WTC11 (cell line): ENCODE measurements at regions not wholly inside any gene's neighbourhood (a gene's known extent, or its start where the extent isn't known, plus 50 kb on each side); places are given as distances from the start of the nearest gene placed in this dataset.
A peak's percentile ranks its signal among the peaks of the same experiment; 100 is the strongest.
"Not testable (repeated sequence)": the region's sequence is repeated elsewhere in the genome, so short reads cannot be mapped to it uniquely, and the experiment has no call there.

Experiments used
- ATAC-seq: fragments of 200-7000 bp; cut with Tn5 transposase; 2 replicates; pipeline ENCODE4 v1.10.0; 2021; ENCODE audit warnings: mild to moderate bottlenecking, moderate library complexity
- CTCF ChIA-PET: fragments of 300-600 bp; sonication (Branson Sonifier 250); formaldehyde crosslinking; loops from one replicate; lab custom pipeline; 2021; ENCODE audit warnings: antibody characterized with exemption; lab: Charles Lee
- POLR2A ChIA-PET: fragments of 350-600 bp; sonication (Branson Sonifier 250); formaldehyde crosslinking; loops from one replicate; lab custom pipeline; 2021; ENCODE audit warnings: antibody characterized with exemption; lab: Charles Lee
- DNase-seq: peaks from one replicate; pipeline ENCODE4 v3.0.0; 2021; ENCODE audit warnings: low spot score
- H3K27ac Mint-ChIP-seq: 2 replicates; pipeline ENCODE4 v1.8.0; 2021; ENCODE audit warnings: mixed read lengths
- H3K27me3 Mint-ChIP-seq: 2 replicates; pipeline ENCODE4 v1.8.0; 2021; ENCODE audit warnings: low read depth, mild to moderate bottlenecking, moderate library complexity, mixed read lengths
- H3K36me3 Mint-ChIP-seq: 2 replicates; pipeline ENCODE4 v1.8.0; 2021; ENCODE audit warnings: mixed read lengths
- H3K4me1 Mint-ChIP-seq: 2 replicates; pipeline ENCODE4 v1.8.0; 2022; ENCODE audit warnings: mixed read lengths
- H3K4me3 Mint-ChIP-seq: 2 replicates; pipeline ENCODE4 v1.8.0; 2021; ENCODE audit warnings: mild to moderate bottlenecking, moderate library complexity, mixed read lengths
- H3K9me3 Mint-ChIP-seq: 2 replicates; pipeline ENCODE4 v1.8.0; 2021; ENCODE audit warnings: mixed read lengths
- ATF6 ChIP-seq: sonication (generic); formaldehyde crosslinking; IDR thresholded peaks from 2 replicates; pipeline ENCODE4 v1.8.1; 2023; ENCODE audit warnings: mild to moderate bottlenecking, missing genetic modification reagents
- CDX4 ChIP-seq: fragments of 250-450 bp; sonication (Bioruptor Pico); IDR thresholded peaks from 2 replicates; pipeline ENCODE4 v1.9.0; 2021; ENCODE audit warnings: moderate library complexity, mild to moderate bottlenecking, inconsistent platforms, borderline replicate concordance
- CREM ChIP-seq: sonication (generic); formaldehyde crosslinking; IDR thresholded peaks from 2 replicates; pipeline ENCODE4 v1.8.1; 2022; ENCODE audit warnings: mild to moderate bottlenecking, missing genetic modification reagents, moderate library complexity
- E2F1 ChIP-seq: sonication (generic); formaldehyde crosslinking; IDR thresholded peaks from 2 replicates; pipeline ENCODE4 v1.8.0; 2022; ENCODE audit warnings: mild to moderate bottlenecking, missing genetic modification reagents
- ESRRA ChIP-seq: sonication (generic); formaldehyde crosslinking; IDR thresholded peaks from 2 replicates; pipeline ENCODE4 v1.8.1; 2022; ENCODE audit warnings: mild to moderate bottlenecking, missing genetic modification reagents, borderline replicate concordance
- FOXK1 ChIP-seq: sonication (generic); formaldehyde crosslinking; IDR thresholded peaks from 2 replicates; pipeline ENCODE4 v1.8.0; 2022; ENCODE audit warnings: mild to moderate bottlenecking, moderate library complexity, missing genetic modification reagents
- FOXP4 ChIP-seq: sonication (generic); formaldehyde crosslinking; IDR thresholded peaks from 2 replicates; pipeline ENCODE4 v1.8.0; 2022; ENCODE audit warnings: mild to moderate bottlenecking, missing genetic modification reagents
- IRF1 ChIP-seq: sonication (generic); formaldehyde crosslinking; IDR thresholded peaks from 2 replicates; pipeline ENCODE4 v1.8.0; 2023; ENCODE audit warnings: missing genetic modification reagents
- JAZF1 ChIP-seq: fragments of 250-450 bp; sonication (Bioruptor Pico); IDR thresholded peaks from 2 replicates; pipeline ENCODE4 v1.9.0; 2021; ENCODE audit warnings: moderate library complexity, mild to moderate bottlenecking, inconsistent platforms
- NFATC4 ChIP-seq: fragments of 250-450 bp; sonication (Bioruptor Pico); IDR thresholded peaks from 2 replicates; pipeline ENCODE4 v1.9.0; 2021; ENCODE audit warnings: mild to moderate bottlenecking
- NR2C2 ChIP-seq: sonication (generic); formaldehyde crosslinking; IDR thresholded peaks from 2 replicates; pipeline ENCODE4 v1.8.0; 2022; ENCODE audit warnings: mild to moderate bottlenecking, missing genetic modification reagents
- RELA ChIP-seq: sonication (generic); formaldehyde crosslinking; IDR thresholded peaks from 2 replicates; pipeline ENCODE4 v1.8.1; 2022; ENCODE audit warnings: missing genetic modification reagents, mild to moderate bottlenecking, borderline replicate concordance
- RORB ChIP-seq: fragments of 250-450 bp; sonication (Bioruptor Pico); IDR thresholded peaks from 2 replicates; pipeline ENCODE4 v1.9.0; 2021; ENCODE audit warnings: mild to moderate bottlenecking
- SMAD4 ChIP-seq: sonication (generic); formaldehyde crosslinking; IDR thresholded peaks from 2 replicates; pipeline ENCODE4 v1.8.0; 2022; ENCODE audit warnings: mild to moderate bottlenecking, missing genetic modification reagents
- TEAD1 ChIP-seq: sonication (generic); formaldehyde crosslinking; IDR thresholded peaks from 2 replicates; pipeline ENCODE4 v1.8.0; 2022; ENCODE audit warnings: mild to moderate bottlenecking, missing genetic modification reagents
- USF2 ChIP-seq: sonication (generic); formaldehyde crosslinking; IDR thresholded peaks from 2 replicates; pipeline ENCODE4 v1.8.1; 2023; ENCODE audit warnings: mild to moderate bottlenecking, missing genetic modification reagents, moderate library complexity
- ZNF219 ChIP-seq: sonication (generic); formaldehyde crosslinking; IDR thresholded peaks from 2 replicates; pipeline ENCODE4 v1.8.0; 2023; ENCODE audit warnings: missing genetic modification reagents, mild to moderate bottlenecking, borderline replicate concordance
- ZNF317 ChIP-seq: sonication (generic); formaldehyde crosslinking; IDR thresholded peaks from 2 replicates; pipeline ENCODE4 v1.8.1; 2023; ENCODE audit warnings: low read depth, mild to moderate bottlenecking, moderate library complexity, missing genetic modification reagents, borderline replicate concordance
- ZNF416 ChIP-seq: fragments of 250-450 bp; sonication (Bioruptor Pico); IDR thresholded peaks from 2 replicates; pipeline ENCODE4 v1.9.0; 2021; ENCODE audit warnings: mild to moderate bottlenecking, inconsistent platforms
- ZNF512 ChIP-seq: sonication (generic); formaldehyde crosslinking; IDR thresholded peaks from 2 replicates; pipeline ENCODE4 v1.8.1; 2022; ENCODE audit warnings: missing genetic modification reagents, borderline replicate concordance

- no peak for TF ChIP-seq ZNF416 (CRISPR knock-in tag)
- no peak for TF ChIP-seq JAZF1
- no peak for TF ChIP-seq ZNF512 (CRISPR knock-in tag)
Measured at GRCh38 chr6:85911067-85911466, 268.4 kb upstream of the SYNCRIP start (continued).

GRCh38 chr6:85908120-85908519, 265.4 kb upstream of the SYNCRIP start:
- CTCF ChIA-PET, result not testable (repeated sequence)

GRCh38 chr6:85892346-85892745, 249.7 kb upstream of the SYNCRIP start:
- ATAC-seq (peak; percentile 68), DNase-seq (peak; percentile 47)
- peaks cover 17% of the 10 kb centered on the region for H3K4me1 Mint-ChIP-seq
- no peak overlapping the region for H3K4me3 Mint-ChIP-seq
- H3K27me3 Mint-ChIP-seq, result no peaks in the 10 kb centered on the region; the same call in none of the 2 replicates
- no peak overlapping the region for H3K27ac Mint-ChIP-seq
- CTCF ChIA-PET, result no interaction called here
- POLR2A ChIA-PET, result no interaction called here
- peaks cover 16% of the 10 kb centered on the region for H3K36me3 Mint-ChIP-seq
- H3K9me3 Mint-ChIP-seq, result peaks cover 55% of the 10 kb centered on the region
- TF ChIP-seq IRF1 (CRISPR knock-in tag), result no peak
- TF ChIP-seq NFATC4 (CRISPR knock-in tag), result no peak
- TF ChIP-seq ZNF219, result no peak
- no peak for TF ChIP-seq USF2 (CRISPR knock-in tag)
- TF ChIP-seq RORB (CRISPR knock-in tag), result no peak
- no peak for TF ChIP-seq ZNF317 (CRISPR knock-in tag)
- TF ChIP-seq NR2C2 (CRISPR knock-in tag), result no peak
- TF ChIP-seq CREM, result no peak
- TF ChIP-seq SMAD4 (CRISPR knock-in tag), result no peak
- TF ChIP-seq, all 79 proteins: peak for 0

More at GRCh38 chr6:85908120-85908519, 265.4 kb upstream of the SYNCRIP start:
- H3K4me3 Mint-ChIP-seq, H3K27me3 Mint-ChIP-seq, H3K4me1 Mint-ChIP-seq, H3K27ac Mint-ChIP-seq, ATAC-seq, DNase-seq, POLR2A ChIA-PET: not testable (repeated sequence)
- Mint-ChIP-seq H3K36me3 (peaks cover 17% of the 10 kb centered on the region; the same call in 1 of the 2 replicates), H3K9me3 (peaks cover 25% of the 10 kb centered on the region)

- H3K4me1 Mint-ChIP-seq, result peaks cover 12% of the 10 kb centered on the region
- H3K9me3 Mint-ChIP-seq, result peaks cover 22% of the 10 kb centered on the region
- POLR2A ChIA-PET, result no interaction called here
- DNase-seq (no peak), ATAC-seq (no peak)
- H3K36me3 Mint-ChIP-seq, result no peaks in the 10 kb centered on the region; the same call in none of the 2 replicates
- no peak overlapping the region for H3K27ac Mint-ChIP-seq
- H3K27me3 Mint-ChIP-seq, result no peaks in the 10 kb centered on the region
- no peak overlapping the region for H3K4me3 Mint-ChIP-seq
- CTCF ChIA-PET, result no interaction called here
- TF ChIP-seq ZNF317 (CRISPR knock-in tag) (no peak), FOXK1 (CRISPR knock-in tag) (no peak), ESRRA (CRISPR knock-in tag) (no peak), TEAD1 (no peak), NFATC4 (CRISPR knock-in tag) (no peak), CDX4 (CRISPR knock-in tag) (no peak), FOXP4 (CRISPR knock-in tag) (no peak), RELA (CRISPR knock-in tag) (no peak), ATF6 (CRISPR knock-in tag) (no peak), NR2C2 (CRISPR knock-in tag) (no peak), E2F1 (CRISPR knock-in tag) (no peak)
Measured at GRCh38 chr6:85887461-85887860, 244.8 kb upstream of the SYNCRIP start.
